GM12891 (cell line): ENCODE measurements at regions not wholly inside any gene's neighbourhood (a gene's known extent, or its start where the extent isn't known, plus 50 kb on each side); places are given as distances from the start of the nearest gene placed in this dataset.
"Not testable (repeated sequence)": the region's sequence is repeated elsewhere in the genome, so short reads cannot be mapped to it uniquely, and the experiment has no call there.

Experiments
- DNase-seq: peaks from one replicate; pipeline ENCODE4 v3.0.0; 2011; ENCODE audit warnings: low spot score; ENCODE audit not compliant: insufficient read length
- FAIRE-seq: peaks from 2 replicates; lab custom pipeline; 2011; peaks lifted over from hg19 to GRCh38; lab: Jason Lieb, UNC
- PAX5 ChIP-seq: IDR thresholded peaks from 2 replicates; pipeline ENCODE4 v1.6.1; 2011; ENCODE audit warnings: low read length, moderate library complexity, mild to moderate bottlenecking; ENCODE audit not compliant: insufficient read depth, severe bottlenecking
- POLR2A ChIP-seq: IDR thresholded peaks from 2 replicates; pipeline ENCODE4 v1.6.1; 2011; ENCODE audit warnings: low read depth, low read length, control low read depth
- POLR2AphosphoS5 ChIP-seq: IDR thresholded peaks from 2 replicates; pipeline ENCODE4 v1.6.1; 2011; ENCODE audit warnings: low read depth, low read length, control low read depth
- POU2F2 ChIP-seq: IDR thresholded peaks from 2 replicates; pipeline ENCODE4 v1.6.1; 2011; ENCODE audit warnings: low read depth, mild to moderate bottlenecking, control low read depth, low read length, moderate library complexity
- SPI1 ChIP-seq: IDR thresholded peaks from 2 replicates; pipeline ENCODE4 v1.6.1; 2011; ENCODE audit warnings: low read depth, low read length, control low read depth
- TAF1 ChIP-seq: IDR thresholded peaks from 2 replicates; pipeline ENCODE4 v1.6.1; 2011; ENCODE audit warnings: low read depth, low read length, control low read depth

DNA sequence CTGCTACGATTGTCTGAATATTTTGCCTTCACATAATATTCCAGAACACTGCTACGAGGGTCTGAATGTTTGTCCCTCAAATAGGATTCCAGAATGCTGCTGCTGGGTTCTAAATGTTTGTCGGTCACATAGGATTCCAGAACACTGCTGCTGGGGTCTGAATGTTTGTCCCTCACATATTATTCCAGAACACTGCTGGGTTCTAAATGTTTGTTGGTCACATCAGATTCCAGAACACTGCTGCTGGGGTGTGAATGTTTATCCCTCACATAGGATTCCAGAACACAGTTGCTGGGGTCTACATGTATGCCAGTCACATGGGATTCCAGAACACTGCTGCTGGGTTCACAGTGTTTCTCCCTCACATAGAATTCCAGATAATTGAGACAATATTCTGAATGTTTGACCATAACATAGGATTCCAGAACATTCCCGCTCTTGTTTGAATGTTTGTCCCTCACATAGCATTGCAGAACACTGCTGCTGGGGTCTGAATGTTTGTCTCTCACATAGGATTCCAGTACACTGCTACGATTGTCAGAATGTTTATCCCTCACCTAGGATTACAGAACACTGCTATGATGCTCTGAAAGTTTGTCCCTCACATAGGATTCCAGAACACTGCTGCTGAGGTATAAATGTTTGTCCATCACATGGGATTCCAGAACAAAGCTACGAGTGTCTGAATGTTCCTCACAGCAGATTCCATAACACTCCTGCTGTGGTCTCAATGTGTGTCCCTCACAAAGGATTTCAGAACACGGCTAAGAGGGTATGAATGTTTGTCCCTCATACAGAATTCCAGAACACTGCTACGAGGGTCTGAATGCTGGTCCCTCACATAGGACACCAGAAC is 201.8 kb downstream of the FOXD4L6 start:
- FAIRE-seq: no peak
- no peak for TF ChIP-seq POLR2A
- TF ChIP-seq TAF1: no peak
- no peak for TF ChIP-seq POU2F2
- TF ChIP-seq SPI1: no peak
- TF ChIP-seq POLR2AphosphoS5: no peak
- TF ChIP-seq PAX5: no peak
- no peak for DNase-seq

GRCh38 chr9:40925149-40925548 is 203.3 kb downstream of the FOXD4L6 start:
- TF ChIP-seq TAF1 (no peak), POLR2A (no peak), POU2F2 (no peak), PAX5 (no peak), POLR2AphosphoS5 (no peak), SPI1 (no peak)
- DNase-seq (no peak), FAIRE-seq (no peak)

GRCh38 chr9:40916399-40916783 is 212.1 kb downstream of the FOXD4L6 start:
- not testable (repeated sequence) for DNase-seq

DNA sequence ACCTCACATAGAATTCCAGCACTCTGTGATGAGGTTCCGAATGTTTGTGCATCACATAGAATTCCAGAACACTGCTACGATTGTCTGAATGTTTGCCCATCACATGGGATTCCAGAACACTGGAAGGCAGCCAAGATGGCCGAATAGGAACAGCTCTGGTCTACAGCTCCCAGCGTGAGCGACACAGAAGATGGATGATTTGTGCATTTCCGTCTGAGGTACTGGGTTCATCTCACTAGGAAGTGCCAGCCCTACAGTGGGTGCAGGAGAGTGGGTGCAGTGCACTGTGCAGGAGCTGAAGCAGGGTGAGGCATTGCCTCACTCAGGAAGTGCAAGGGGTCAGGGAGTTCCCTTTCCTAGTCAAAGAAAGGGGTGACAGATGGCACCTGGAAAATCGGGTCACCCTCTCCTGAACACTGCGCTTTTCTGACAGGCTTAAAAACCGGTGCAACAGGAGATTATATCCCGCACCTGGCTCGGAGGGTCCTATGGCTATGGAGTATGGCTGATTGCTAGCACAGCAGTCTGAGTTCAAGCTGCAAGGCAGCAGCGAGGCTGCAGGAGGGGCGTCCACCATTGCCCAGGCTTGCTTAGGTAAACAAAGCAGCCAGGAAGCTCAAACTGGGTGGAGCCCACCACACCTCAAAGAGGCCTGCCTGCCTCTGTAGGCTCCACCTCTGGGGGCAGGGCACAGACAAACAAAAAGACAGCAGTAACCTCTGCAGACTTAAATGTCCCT is 212.7 kb downstream of the FOXD4L6 start:
- DNase-seq, FAIRE-seq: not testable (repeated sequence)

More at GRCh38 chr9:40916399-40916783, 212.1 kb downstream of the FOXD4L6 start:
- not testable (repeated sequence) for FAIRE-seq

- no peak for TF ChIP-seq SPI1
- TF ChIP-seq TAF1: no peak
- TF ChIP-seq POLR2A: no peak
- no peak for TF ChIP-seq PAX5
- TF ChIP-seq POU2F2: no peak
- TF ChIP-seq POLR2AphosphoS5: no peak
- DNase-seq: no peak
- no peak for FAIRE-seq
These were observed 213.5 kb downstream of the FOXD4L6 start for GRCh38 chr9:40914772-40915659.

DNA sequence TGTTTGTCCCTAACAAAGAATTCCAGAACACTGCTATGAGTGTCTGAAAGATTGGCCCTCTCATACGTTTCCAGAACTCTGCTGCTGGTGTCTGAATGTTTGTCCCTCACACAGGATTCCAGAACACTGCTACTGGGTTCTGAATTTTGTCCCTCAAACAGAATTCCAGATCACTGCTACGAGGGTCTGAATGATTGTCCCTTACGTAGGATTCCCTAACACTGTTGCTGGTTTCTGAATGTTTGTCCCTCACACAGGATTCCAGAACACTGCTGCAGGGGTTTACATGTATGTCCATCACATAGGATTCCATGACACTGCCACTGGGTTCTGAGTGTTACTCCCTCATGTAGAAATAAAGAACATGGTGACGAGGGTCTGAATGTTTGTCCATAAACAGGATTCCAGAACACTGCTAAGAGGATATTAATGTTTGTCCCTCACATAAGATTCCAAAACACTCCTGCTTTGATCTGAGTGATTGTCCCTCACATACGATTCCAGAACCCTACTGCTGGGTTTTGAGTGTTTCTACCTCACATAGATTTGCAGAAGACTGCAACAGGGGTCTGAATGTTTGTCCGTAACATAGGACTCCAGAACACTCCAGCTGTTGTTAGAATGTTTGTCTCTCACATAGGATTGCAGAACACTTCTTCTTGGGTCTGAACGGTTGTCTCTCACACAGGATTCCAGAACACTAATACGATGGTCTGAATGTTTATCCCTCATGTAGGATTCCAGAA is 214.4 kb downstream of the FOXD4L6 start:
- no peak for TF ChIP-seq POU2F2
- no peak for TF ChIP-seq POLR2A
- no peak for TF ChIP-seq TAF1
- TF ChIP-seq POLR2AphosphoS5: no peak
- TF ChIP-seq SPI1: no peak
- TF ChIP-seq PAX5: no peak
- no peak for FAIRE-seq
- no peak for DNase-seq

DNA sequence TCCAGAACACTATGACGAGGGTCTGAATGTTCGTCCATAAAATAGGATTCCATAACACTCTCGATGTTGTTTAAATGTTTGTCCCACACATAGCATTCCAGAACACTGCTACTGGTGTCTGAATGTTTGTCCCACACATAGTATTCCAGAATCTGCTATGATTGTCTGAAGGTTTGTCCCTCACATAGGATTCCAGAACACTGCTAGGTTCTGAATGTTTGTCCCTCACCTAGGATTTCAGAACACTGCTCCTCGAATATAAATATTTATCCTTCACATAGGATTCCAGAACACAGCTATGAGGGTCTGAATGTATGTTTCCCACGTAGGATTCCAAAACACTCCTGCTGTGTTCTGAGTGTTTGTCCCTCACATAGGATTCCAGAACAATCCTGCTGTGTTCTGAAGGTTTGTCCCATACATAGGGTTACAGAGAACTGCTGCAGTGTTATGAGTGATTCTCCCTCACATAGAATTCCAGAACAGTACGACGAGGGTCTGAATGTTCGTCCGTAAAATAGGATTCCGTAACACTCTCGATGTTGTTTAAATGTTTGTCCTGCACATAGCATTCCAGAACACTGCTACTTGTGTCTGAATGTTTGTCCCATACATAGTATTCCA is 215.3 kb downstream of the FOXD4L6 start:
- DNase-seq (no peak), FAIRE-seq (no peak)
- TF ChIP-seq SPI1 (no peak), PAX5 (no peak), POU2F2 (no peak), POLR2AphosphoS5 (no peak), TAF1 (no peak), POLR2A (no peak)

DNA sequence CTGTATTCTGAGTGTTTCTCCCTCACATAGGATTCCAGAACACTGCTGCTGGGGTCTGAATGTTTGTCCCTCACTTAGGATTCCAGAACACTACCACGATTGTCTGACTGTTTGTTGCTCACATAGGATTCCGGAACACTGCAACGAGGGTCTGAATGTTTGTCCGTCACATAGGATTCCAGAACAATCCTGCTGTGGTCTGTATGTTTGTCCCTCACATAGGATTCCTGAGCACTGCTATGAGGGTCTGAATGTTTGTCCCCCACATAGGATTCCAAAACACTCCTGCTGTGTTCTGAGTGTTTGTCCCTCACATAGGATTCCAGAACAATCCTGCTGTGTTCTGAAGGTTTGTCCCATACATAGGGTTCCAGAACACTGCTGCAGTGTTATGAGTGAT is 215.8 kb downstream of the FOXD4L6 start:
- not testable (repeated sequence) for FAIRE-seq, DNase-seq

- no peak for FAIRE-seq
These were observed 216.8 kb downstream of the FOXD4L6 start for GRCh38 chr9:40911647-40912046.

DNA sequence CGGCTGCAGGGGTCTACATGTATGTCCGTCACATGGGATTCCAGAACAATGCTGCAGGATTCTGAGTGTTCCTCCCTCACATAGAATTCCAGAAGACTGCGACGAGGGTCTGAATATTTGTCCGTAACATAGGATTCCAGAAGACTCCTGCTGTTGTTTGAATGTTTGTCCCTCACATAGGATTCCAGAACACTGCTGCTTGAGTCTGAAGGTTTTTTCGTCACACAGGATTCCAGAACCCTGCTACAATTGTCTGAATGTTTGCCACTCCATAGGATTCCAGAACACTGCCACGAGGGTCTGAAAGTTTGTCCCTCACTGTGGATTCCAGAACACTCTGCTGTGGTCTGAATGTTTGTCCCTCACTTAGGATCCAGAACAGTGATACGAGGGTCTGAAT is 217.5 kb downstream of the FOXD4L6 start:
- not testable (repeated sequence) for DNase-seq, FAIRE-seq

More at GRCh38 chr9:40911647-40912046, 216.8 kb downstream of the FOXD4L6 start:
- TF ChIP-seq POLR2A: no peak
- TF ChIP-seq SPI1: no peak
- TF ChIP-seq PAX5: no peak
- TF ChIP-seq POLR2AphosphoS5: no peak
- TF ChIP-seq TAF1: no peak
- no peak for TF ChIP-seq POU2F2
- no peak for DNase-seq
